ENCODE measurements at regions not wholly inside any gene's neighbourhood (a gene's known extent, or its start where the extent isn't known, plus 50 kb on each side); places are given as distances from the start of the nearest gene placed in this dataset.

- H3K27ac Mint-ChIP-seq (ENCODE audit: unreplicated experiment) = no peak overlapping the region
- peaks cover 10% of the 10 kb centered on the region for H3K36me3 Mint-ChIP-seq (ENCODE audit: insufficient read depth, unreplicated experiment)
- DNase-seq = no peak
- H3K4me1 Mint-ChIP-seq (ENCODE audit: low read depth, unreplicated experiment) = peaks cover under 1% of the 10 kb centered on the region
- CTCF ChIA-PET = no interaction called here
- TF ChIP-seq, protein P1, sequence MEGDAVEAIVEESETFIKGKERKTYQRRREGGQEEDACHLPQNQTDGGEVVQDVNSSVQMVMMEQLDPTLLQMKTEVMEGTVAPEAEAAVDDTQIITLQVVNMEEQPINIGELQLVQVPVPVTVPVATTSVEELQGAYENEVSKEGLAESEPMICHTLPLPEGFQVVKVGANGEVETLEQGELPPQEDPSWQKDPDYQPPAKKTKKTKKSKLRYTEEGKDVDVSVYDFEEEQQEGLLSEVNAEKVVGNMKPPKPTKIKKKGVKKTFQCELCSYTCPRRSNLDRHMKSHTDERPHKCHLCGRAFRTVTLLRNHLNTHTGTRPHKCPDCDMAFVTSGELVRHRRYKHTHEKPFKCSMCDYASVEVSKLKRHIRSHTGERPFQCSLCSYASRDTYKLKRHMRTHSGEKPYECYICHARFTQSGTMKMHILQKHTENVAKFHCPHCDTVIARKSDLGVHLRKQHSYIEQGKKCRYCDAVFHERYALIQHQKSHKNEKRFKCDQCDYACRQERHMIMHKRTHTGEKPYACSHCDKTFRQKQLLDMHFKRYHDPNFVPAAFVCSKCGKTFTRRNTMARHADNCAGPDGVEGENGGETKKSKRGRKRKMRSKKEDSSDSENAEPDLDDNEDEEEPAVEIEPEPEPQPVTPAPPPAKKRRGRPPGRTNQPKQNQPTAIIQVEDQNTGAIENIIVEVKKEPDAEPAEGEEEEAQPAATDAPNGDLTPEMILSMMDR (IDR thresholded peaks at IDR 0.05; ENCODE audit: unreplicated experiment) = no peak
- H3K4me3 Mint-ChIP-seq (ENCODE audit: low read depth, unreplicated experiment) = no peak overlapping the region
- BruUV-seq (replicated peaks) = no TSS peak
- H3K9me3 Mint-ChIP-seq (ENCODE audit: low read depth, unreplicated experiment) = peaks cover 5% of the 10 kb centered on the region
- intact Hi-C loops (cut with micrococcal nuclease; ENCODE audit: unreplicated experiment) = no loop called here
- peaks cover 21% of the 10 kb centered on the region for H3K27me3 Mint-ChIP-seq (ENCODE audit: unreplicated experiment)
Measured at GRCh38 chr7:347644-348479, 57.9 kb downstream of the FOXL3 start.

- no peak for DNase-seq
- Mint-ChIP-seq H3K27me3 (ENCODE audit: unreplicated experiment) (peaks cover 15% of the 10 kb centered on the region), H3K36me3 (ENCODE audit: insufficient read depth, unreplicated experiment) (peaks cover 10% of the 10 kb centered on the region), H3K4me1 (ENCODE audit: low read depth, unreplicated experiment) (no peaks in the 10 kb centered on the region), H3K27ac (ENCODE audit: unreplicated experiment) (no peak overlapping the region), H3K9me3 (ENCODE audit: low read depth, unreplicated experiment) (peaks cover 5% of the 10 kb centered on the region), H3K4me3 (ENCODE audit: low read depth, unreplicated experiment) (no peak overlapping the region)
- BruUV-seq (replicated peaks) = no TSS peak
- TF ChIP-seq, protein P1 (IDR thresholded peaks at IDR 0.05; ENCODE audit: unreplicated experiment) = no peak
- intact Hi-C loops (cut with micrococcal nuclease; ENCODE audit: unreplicated experiment) = no loop called here
- CTCF ChIA-PET = no interaction called here
Measured at GRCh38 chr7:348480-348844, 58.5 kb downstream of the FOXL3 start.

- intact Hi-C loops (cut with micrococcal nuclease; ENCODE audit: unreplicated experiment) = no loop called here
- H3K36me3 Mint-ChIP-seq (ENCODE audit: insufficient read depth, unreplicated experiment) = peaks cover 10% of the 10 kb centered on the region
- DNase-seq = no peak
- no peak overlapping the region for H3K4me3 Mint-ChIP-seq (ENCODE audit: low read depth, unreplicated experiment)
- no TSS peak for BruUV-seq (replicated peaks)
- CTCF ChIA-PET = no interaction called here
- H3K27ac Mint-ChIP-seq (ENCODE audit: unreplicated experiment) = no peak overlapping the region
- H3K9me3 Mint-ChIP-seq (ENCODE audit: low read depth, unreplicated experiment) = peaks cover 5% of the 10 kb centered on the region
- TF ChIP-seq, protein P1 (IDR thresholded peaks at IDR 0.05; ENCODE audit: unreplicated experiment) = no peak
- H3K27me3 Mint-ChIP-seq (ENCODE audit: unreplicated experiment) = peaks cover 8% of the 10 kb centered on the region
- H3K4me1 Mint-ChIP-seq (ENCODE audit: low read depth, unreplicated experiment) = no peaks in the 10 kb centered on the region
Measured at GRCh38 chr7:348962-349743, 59.2 kb downstream of the FOXL3 start.

DNA sequence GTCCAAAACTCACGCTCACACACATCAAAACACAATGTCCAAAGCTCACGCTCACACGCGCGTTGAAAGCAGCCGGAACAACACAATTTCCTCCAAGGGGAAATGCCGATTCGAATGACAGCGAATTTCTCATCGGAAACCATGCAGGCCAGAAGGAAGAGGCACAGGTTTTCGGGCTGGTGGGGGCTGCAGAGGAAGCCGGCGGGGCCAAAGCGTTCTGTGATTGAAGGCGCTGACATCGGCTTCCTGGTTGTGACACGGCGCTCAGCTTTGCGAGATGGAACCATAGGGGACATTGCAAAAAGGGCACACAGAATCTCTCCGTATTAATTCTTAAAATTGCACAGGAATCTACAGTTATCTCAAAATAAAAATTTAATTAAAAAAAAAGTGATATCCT is 61.3 kb downstream of the FOXL3 start:
- TF ChIP-seq, protein P1 (IDR thresholded peaks at IDR 0.05; ENCODE audit: unreplicated experiment) = no peak
- CTCF ChIA-PET = no interaction called here
- peaks cover 3% of the 10 kb centered on the region for H3K9me3 Mint-ChIP-seq (ENCODE audit: low read depth, unreplicated experiment)
- intact Hi-C loops (cut with micrococcal nuclease; ENCODE audit: unreplicated experiment) = no loop called here
- BruUV-seq (replicated peaks) = no TSS peak
- no peaks in the 10 kb centered on the region for H3K27me3 Mint-ChIP-seq (ENCODE audit: unreplicated experiment)
- no peaks in the 10 kb centered on the region for H3K4me1 Mint-ChIP-seq (ENCODE audit: low read depth, unreplicated experiment)
- peaks cover 10% of the 10 kb centered on the region for H3K36me3 Mint-ChIP-seq (ENCODE audit: insufficient read depth, unreplicated experiment)
- no peak for DNase-seq
- no peak overlapping the region for H3K27ac Mint-ChIP-seq (ENCODE audit: unreplicated experiment)
- H3K4me3 Mint-ChIP-seq (ENCODE audit: low read depth, unreplicated experiment) = no peak overlapping the region
